GM03348 (cell line): ENCODE measurements at regions not wholly inside any gene's neighbourhood (a gene's known extent, or its start where the extent isn't known, plus 50 kb on each side); places are given as distances from the start of the nearest gene placed in this dataset.

ENCODE experiments used
- DNase-seq: peaks from one replicate; pipeline ENCODE4 v3.0.0; 2012; ENCODE audit warnings: low spot score

DNA sequence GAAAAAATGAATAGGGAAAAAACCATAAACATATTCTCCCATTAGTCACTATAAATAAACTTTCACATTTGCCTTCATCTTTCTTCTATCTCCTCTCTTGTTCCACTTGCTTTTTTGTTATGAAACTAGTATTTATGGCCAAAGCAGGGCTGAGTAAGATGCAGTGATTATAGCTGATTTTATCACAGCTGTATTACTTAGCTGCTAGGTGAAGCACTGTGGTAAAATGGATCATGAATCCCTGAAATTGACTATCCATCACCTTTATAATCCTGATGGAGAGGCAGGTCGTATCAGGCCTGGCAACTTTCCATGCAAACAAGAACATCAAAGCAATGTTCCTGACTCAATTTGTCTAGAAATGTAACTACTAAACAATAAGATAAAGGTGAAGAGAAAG lies 471.6 kb downstream of the TUSC7 start:
- no peak for DNase-seq

DNA sequence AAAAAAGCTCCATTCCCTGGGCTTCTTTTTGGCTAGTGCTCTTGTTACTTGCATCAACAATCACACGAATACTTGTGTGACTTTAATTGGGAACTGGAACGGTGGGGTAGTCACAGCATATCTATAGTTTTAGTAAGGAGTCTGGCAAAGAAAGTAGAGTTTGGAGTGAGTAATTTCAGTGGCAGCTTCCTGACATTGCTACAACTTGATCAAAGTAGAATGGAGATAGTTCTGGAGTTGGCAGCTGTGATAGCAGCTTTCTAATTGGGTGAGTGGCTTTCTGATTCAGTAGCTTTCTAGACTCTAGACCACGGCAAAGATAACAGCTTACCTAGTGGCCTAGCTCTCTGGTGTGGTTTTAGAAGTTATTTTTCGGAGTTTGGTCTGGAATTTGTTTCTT lies 475.0 kb downstream of the TUSC7 start:
- peak; percentile 40 for DNase-seq

DNA sequence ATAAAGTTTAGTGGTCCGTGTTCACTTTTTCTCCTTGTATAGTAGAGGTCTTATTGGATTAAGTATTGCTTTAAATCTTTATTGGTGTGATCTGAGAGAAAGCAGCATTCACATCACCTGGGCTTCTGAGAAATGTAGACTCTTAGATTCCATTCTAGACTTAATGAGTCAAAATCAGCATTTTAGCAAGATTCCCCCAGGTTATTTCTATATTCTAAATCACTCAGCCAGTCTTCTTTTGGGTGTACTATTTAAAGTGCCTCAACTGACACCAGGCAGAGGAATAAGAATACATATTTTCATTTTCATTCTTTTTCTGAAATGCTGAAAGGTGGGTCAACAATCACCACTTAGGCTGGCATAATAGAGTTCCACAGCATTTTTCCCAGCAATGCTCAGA lies 481.7 kb downstream of the TUSC7 start:
- DNase-seq = no peak

DNA sequence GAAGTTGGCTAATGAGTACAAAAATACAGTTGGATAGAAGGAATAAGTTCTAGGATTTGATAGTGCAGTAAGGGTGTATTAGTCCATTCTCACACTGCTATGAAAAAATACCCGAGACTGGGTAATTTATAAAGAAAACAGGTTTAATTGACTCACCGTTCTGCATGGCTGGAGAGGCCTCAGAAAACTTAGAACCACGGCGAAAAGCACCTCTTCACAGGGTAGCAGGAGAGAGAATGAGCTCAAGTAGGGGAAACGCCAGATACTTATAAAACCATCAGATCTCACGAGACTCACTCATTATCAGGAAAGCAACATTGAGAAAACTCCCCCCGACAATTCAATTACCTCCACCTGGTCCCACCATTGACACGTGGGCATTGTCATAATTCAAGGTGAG lies 483.3 kb downstream of the TUSC7 start:
- DNase-seq = no peak

DNA sequence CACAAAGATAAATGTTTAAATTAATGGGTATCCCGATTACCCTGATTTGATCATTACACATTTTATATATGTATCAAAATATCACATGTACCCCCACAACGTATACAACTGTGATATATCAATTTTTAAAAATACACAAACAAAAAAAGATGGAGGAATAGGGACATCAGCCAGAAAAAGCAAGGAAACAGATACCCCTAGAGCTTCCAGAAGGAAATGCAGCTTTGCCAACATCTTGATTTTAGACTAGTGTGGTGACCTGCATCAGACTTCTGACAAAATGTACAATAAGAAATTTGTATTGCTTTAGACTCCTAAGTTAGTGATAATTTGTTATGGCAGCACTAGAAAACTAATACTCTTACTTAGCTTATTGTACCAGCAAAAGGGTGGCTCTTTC lies 483.8 kb downstream of the TUSC7 start:
- DNase-seq = no peak

DNA sequence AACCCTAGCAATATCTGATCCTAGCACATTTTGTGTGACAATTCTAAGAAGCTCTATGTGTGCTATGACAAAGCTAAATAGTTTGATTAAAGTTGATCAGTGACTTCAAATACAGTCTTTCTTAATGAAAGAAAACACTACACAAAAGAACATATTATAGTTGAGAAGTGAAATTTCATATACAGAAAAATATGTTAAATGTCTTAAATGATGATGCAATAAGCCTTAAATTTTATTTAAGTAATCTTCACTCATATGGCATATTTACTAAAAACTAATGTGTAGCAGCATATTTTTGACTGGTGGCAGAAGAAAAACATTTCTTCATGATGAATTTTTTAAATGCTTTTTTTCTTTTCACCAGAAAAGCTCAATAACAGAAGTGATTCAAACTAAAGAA lies 485.5 kb downstream of the TUSC7 start:
- DNase-seq = no peak

DNA sequence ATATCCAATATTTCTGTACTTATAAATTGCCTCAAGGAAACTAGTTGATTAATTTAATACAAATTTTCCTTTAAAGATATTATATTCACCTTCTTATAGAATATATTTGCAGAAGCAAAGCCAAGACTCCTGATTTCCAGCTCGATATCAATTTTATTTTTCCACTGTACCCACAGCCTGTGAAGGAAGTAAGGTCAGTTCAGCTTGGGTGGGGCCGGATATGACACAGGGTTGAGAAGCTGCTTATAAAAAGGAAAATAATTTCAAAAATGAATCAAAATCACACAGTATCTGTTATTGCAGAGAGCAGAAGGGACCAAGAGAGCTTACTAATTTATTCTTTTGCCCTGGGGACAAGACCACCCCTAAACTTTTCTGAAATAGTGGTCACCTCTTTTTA lies 491.4 kb downstream of the TUSC7 start:
- no peak for DNase-seq

DNA sequence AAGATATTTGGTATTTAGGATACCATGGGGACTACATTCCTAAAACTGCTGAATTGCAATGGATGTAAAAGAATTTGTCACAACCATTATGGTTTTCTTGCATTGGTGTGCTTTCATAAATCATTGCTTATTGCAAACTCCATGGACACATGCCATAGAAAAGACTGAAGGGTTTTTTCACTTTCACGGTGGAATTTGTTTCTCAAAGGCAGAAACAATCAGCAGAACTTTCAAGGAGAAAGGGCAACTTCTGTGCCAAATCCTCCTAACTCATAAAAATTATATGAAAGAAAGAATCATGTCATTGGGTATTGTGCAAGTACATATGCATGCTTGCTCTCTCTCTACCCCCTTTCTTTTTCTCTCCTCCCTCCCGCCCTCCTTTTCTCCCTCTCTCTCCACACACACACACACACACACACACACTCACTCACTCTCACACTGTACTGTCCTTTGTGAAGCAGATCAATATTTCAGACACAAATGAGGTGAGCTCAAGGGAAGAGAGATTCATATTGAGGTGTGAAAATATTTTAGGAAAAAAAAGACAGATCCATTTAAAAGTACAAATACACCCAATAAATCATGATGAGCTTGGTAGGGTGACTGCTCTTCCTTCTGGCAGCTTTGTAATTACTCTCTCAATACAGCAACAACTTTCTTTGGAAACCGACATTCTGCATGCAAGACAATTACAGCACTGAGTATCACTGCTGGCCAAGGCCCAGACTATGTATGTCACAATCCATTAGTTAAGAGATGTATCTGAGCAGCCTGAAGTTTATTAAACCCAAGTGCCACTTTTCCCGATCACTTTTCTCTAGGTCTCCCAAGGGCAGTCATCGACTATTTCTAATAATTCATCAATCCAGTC lies 492.6 kb downstream of the TUSC7 start:
- DNase-seq = peak; percentile 7

DNA sequence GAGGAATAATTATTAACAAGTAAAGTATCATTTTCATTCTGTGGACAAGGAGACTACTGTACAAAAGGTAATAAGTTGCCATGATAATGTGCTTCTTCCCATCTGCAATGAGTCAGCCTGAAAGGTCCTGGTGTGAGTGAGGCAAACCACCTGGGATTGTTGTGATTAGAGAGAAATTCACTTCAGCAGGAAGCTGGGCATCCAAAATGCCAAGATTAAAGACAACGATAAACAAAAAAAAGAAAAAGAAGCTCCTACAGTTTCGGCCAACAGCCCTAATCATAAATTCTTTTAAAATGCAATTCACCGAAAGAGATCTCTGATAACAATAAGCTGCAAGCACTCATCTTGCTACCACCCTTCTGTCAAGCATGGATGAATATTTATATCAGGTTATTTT lies 507.8 kb downstream of the TUSC7 start:
- no peak for DNase-seq

DNA sequence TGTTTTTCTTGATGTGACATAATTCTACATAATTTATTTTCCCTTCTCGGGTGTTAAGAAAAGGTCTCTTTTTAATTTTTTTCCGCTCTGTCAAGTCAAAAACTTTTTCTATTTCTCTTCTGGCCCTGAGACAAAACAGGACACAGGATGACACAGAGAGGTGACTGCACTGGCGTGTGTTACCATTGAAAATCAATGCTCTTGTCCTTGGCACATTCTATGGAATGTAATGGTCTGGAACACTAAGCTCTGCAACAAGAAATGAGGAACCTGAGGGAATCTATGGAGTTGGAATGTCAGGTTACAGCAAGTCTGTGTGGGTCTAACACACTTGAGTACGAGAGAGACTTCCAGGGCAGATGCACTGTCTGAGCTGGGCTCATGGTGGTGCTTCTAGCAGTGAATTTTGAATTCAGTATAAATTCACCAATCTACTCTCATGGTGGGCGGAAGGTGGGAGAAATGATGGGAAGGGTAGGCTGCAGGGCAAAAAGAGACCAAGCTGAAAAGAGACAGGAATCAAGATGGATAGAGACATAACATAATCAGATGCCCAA lies 508.3 kb downstream of the TUSC7 start:
- DNase-seq = no peak

DNA sequence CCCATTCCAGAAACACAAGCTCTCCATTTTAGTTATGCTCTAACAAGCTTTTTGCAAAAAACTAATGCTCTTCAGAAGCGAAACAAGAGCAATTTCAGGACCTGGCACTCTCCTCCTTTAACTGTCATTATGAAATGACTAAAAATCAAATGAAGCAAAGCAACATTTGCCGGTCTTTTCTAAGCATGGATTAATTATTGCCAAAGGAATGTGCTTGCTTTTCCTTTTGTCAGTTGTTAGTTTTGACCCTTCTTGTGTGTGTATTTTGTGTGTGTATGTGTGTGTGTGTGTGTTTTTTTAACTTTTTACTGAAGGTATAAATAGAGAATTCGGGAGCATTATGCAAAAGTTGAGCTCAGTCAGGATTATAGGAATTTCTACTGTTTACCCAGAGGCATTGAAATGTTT lies 509.1 kb downstream of the TUSC7 start:
- DNase-seq = no peak

DNA sequence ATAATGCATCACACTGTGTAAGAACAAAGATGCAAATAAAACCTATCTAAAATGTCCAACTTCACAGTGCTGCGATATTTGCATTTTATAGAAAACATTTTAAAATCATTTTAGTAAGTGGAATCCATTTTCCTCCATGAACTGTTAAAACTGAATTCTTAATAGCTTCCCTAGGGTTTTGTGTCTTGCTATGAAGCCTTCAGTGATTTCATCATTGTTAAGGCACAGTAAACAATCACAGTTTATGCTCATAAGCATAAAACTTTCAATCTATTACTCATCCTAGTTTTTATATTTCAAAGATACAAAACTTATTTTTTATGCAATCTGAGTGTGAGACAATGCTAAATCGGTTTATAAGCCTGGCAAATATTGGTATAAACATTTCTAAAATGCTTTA lies 509.7 kb downstream of the TUSC7 start:
- no peak for DNase-seq

DNA sequence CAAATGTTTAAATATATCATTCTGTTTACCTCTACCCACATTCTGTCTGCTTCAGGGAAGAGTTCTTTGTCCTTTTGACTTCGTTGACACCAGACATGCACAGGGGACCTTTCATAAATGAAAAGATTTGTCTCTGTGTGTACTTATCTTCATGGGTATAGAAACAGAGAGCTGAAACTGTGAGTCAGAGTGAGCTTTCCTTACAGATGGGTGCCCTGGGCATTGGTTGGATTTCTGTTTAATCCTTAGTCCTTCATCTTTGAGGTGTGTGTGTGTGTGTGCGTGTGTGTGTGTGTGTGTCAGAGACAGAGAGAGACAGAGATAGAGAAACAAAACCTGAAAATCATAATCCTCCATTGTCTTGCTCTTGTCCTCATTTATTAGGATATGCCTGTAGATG lies 517.4 kb downstream of the TUSC7 start:
- no peak for DNase-seq

DNA sequence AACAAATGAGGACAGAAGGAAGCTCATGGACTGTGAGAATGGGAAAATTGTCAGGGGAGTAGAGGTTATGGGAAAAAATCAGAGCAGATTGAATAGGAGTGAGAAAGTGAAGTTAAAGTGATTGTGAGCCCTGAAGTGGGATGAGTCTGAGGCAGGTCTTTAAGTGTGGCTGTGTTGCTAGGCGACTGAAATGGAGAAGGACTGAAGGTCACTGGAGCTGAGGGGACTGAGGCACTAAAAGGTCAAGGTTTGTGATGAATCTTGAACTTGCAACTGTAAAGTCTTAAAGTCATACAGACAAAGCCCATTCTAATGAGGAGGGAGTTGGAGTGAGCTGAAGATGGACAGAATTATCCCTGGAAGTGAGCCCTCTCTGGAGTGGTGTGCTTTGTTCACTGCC lies 518.9 kb downstream of the TUSC7 start:
- DNase-seq = no peak

DNA sequence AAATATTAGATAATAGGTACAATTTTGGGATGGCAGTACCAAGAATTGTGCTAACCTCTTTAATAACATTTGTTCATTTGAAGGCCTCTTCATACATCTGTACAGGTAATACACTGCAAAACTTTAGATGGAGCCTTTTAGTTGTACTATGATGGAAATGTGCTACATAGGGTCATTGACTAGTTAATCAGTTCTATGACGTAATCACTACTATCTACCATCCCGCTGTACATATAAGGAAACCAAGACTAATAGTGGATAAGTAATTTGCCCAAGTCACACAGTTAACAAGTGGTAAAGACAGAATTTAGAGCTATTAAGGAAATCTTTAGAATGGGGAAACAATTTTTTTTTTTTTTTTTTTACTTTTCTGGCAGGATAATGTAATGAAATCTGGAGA lies 521.3 kb downstream of the TUSC7 start:
- no peak for DNase-seq

DNA sequence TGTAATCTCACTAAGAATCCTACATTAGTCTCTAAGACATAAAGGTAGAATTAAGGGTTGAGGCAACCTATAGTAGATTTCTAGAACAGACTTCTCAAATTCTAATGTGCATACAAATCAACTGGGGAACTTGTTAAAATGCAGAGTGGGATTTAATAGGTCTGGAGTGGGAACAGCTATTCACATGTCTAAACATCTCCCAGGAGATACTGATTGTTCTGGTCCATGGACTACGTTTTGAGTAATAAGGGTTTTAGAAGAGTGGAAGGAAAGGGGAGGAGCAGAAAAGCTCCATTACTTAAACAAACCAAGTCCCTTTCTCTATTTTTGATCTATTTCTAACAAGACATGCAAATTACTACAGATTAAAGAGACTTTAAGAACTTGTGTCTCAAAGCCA lies 524.8 kb downstream of the TUSC7 start:
- DNase-seq = no peak

DNA sequence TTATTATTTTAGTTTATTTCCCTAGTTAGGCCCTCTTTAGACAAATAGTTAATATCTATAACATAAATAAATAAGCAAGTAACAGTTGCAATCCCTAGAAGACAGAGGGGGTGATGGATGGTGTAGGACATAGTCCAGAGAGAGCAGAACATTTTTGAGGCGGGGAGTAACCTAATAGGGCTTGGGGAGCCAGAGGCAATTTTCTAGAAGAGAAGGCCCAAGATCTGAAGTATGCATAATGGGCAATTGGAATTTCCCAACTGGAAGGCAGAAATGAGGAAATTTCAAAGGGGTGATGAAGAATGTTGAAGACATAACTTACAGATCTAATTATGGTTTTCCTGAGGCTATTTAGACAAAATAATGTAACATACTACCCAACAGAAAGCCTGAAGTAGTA lies 525.7 kb downstream of the TUSC7 start:
- DNase-seq = no peak

DNA sequence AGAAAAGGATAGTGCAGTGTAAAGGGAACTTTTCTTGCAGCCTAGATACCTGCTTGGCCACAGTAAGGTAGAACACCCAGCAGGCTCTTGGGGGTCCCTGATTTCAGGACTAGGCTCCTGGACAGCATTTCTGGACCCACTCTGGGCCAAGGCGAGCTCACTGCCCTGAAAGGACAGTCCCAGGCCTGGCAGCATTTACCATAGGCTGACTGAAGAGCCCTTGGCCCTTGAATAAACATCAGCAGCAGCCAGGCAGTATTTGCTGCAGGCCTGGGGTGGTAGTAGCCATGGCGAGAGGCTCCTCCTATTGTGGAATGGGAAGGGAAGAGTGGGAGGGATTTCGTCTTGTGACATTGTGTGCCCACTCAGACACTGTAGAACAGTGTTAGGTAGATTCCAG lies 529.2 kb downstream of the TUSC7 start:
- no peak for DNase-seq

DNA sequence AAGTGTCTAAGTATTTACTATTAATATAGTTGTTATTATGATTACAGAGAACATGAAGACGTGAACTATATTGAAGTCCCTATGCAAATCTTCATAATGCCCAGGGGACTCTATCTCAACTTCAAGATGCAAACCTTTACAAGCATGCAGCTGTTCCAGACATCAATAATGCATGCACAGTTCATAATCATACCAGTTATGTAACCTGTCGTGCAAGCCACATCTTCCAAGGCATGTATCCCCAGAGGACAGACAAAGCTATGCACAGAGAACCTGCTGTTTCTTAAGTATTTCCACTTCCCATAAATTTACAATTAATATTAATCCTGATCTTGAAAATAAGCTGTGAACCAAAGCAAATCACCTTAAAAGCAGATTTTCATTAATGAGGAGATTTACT lies 534.1 kb downstream of the TUSC7 start:
- DNase-seq = no peak

DNA sequence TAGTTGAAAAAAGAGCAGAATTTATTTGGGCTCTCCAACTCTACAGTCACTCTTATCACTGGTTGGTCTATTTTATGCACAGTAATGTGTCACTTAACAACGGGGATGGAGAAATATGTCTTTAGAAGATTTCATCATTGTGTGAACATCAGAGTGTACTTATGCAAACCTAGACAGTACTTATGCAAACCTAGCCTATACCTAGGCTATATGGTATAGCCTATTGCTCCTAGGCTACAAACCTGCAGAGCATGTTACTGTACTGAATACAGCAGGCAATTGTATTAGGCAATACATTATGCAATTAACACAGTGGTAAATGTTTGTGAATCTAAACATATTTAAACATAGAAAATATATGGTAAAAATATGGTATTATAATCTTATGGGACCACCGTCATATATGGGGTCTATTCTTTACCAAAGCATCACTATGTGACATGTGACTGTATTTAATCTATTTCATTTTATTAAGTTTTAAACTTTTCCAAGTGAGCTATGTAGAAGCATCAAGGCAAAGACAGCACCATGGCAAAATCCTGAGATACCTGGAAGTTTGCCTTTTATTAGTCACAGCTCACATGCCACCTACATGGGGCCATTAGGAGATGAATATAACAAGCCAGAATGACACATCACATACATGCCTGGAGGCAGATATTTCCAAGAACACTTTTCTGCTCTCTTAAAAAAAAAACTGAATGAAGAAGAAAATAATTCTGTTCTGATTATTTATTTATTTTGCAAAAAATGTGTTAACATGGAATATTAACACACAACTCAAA lies 537.4 kb downstream of the TUSC7 start:
- no peak for DNase-seq

DNA sequence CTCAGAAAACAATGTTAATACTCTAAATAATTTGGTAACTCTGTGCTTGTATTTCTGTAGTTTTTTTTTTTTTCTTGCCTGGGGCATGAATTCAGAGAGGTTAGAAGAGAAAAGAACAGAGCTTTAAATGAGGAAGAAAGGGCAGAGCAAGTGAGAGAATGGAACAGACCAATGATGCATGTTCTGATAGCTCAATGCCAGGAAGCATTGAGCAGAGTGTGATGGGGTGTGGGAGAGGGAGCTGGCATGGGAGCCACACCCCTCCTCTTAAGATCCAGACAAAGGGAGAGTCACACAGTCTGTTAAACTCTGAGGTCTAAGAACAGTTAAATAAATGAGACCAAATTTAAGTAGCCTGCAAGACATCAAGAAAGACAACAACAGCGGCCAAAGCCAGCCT lies 538.6 kb downstream of the TUSC7 start:
- no peak for DNase-seq

DNA sequence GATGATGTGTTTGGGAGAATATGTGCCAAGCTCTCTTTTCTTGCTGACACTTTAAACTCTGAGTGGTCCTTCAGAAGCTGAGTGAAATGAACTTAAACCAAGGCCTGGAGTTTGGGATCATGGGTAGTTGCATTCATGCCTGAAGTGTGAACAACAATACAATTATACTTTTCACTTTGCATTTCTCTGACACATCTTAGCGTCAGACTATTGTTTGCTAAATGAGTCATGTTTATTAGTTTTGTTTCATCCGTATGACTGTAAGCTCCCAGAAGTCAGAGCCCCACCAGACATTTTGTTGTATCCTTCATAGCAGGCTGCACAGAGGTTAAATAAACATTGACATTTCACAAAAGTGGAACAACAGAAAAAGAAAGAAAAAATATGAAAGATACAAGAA lies 542.6 kb downstream of the TUSC7 start:
- DNase-seq = no peak

DNA sequence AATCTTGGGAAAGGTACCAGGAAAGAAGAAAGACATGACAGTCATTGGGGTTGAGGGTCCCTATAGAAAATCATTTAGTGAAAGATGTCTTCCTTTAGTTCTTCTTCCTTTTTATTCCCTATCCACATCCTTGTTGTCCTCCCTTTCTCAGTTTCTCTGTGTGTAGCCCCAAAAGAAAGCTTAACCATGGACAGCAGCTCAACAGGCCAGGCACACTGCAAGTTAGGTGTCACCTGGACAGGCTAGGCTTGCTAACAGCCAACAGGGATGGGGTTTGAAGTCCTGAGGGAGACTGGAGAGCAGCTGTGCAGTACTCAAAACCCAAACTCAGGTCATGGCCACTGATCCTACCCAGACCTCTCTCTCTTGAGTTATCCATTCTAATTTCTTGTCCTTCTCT lies 543.1 kb downstream of the TUSC7 start:
- DNase-seq = no peak
